ENCODE measurements at regions not wholly inside any gene's neighbourhood (a gene's known extent, or its start where the extent isn't known, plus 50 kb on each side); places are given as distances from the start of the nearest gene placed in this dataset.

- DNase-seq = no peak
Measured at GRCh38 chr13:57450356-57450755, 181.2 kb upstream of the PCDH17 start.

GRCh38 chr13:57452228-57452627, 179.3 kb upstream of the PCDH17 start:
- DNase-seq = no peak

GRCh38 chr13:57470491-57470890, 161.1 kb upstream of the PCDH17 start:
- DNase-seq = no peak

DNA sequence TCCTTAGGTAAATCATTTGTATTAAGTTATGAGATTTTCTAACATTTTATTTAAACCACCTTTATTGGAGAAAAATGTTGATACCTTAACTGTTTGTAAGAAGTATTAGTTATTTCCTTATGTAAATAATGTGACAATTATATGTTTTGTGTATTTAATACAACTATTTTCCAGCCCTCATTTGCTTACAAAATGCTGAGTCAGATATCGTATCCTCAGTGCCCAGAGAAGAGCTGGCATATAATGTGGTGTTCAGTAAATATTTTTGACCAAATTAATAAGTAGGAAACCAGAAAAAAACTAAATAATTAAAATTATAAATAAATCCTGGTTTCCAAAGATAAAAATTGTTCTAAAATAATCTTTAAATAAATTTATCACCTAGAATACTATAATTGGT, 140.2 kb upstream of the PCDH17 start:
- DNase-seq = no peak

GRCh38 chr13:57507752-57508463, 123.6 kb upstream of the PCDH17 start:
- DNase-seq = no peak

GRCh38 chr13:57511603-57512002, 119.9 kb upstream of the PCDH17 start:
- DNase-seq = peak; percentile 66 to 84

GRCh38 chr13:57527114-57527735, 104.3 kb upstream of the PCDH17 start:
- DNase-seq = no peak

DNA sequence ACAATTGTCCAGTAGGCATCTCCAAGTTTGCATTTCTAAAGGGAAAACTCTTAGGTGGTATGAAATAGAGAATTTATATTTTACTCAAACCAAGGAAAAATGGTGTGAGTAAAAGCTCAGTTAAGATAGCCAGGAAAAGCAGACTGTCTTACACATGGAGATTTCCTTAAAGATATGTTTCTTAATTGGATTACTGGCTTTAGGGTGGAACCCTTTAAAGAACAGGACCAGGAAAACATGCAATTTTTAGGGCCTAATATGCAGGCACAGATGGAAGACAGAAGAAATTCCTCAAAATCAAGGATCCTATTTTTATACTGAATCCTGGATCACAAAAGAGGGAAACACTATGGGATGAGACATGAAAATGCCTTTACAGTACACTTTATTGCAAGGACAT, 100.3 kb upstream of the PCDH17 start:
- no peak for DNase-seq

- DNase-seq = no peak
Measured at GRCh38 chr13:57546942-57547341, 84.6 kb upstream of the PCDH17 start.

DNA sequence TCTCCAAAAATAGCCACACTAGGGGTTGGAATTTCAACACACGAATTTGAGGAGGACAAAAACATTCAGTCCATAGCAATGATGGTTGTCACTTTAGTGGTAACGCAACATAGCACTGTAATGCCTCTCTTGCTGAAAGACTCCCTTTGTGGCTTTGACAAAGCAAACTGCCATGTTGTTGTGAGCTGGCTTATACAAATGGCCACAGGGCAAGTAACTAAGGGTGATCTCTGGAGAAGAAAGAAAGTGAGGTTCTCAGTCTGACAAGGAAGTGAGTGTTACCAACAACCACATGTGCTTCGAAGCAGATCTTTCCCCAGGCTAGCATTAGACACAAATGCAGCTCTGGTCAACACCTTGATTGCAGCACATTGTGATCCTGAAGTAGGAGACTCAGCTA, 79.1 kb upstream of the PCDH17 start:
- no peak for DNase-seq

- DNase-seq = no peak
Measured at GRCh38 chr13:57553932-57554331, 77.6 kb upstream of the PCDH17 start.

- peak; percentile 6 to 54 for DNase-seq
Measured at GRCh38 chr13:57558051-57558467, 73.5 kb upstream of the PCDH17 start.

DNA sequence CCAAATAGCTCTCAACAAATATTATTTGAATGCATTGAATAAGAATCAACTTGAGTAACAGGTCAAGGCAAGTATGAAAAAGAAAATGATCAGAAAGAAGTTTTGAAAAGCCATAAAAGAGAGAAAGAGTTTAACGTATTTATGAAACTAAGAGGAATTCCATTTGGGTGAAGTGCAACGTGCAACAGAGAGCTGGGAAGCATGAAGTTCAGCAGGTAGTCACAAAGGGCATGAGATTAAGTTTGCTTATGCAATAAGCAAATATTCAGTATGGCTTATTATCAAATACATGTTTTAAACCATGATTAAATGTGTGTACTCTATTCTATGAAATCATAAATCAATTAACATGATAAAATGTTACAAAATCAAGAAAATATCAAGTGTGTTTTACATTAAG, 62.7 kb upstream of the PCDH17 start:
- no peak for DNase-seq

DNA sequence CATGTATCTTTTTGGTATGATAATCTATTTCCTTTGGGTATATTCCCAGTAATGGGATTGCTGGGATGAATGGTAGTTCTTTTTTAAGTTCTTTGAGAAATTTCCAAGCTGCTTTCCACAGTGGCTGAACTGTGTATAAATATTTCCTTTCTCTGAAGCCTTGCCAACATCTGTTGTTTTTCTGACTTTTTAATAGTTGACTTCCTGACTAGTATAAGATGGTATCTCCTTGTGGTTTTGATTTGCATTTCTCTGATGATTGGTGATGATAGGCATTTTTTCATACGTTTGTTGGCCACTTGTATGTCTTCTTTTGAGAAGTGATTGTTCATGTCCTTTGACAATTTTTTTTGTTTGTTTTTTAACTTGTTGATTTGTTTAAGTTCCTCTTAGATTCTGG, 61.6 kb upstream of the PCDH17 start:
- no peak for DNase-seq
